ENCODE measurements at regions not wholly inside any gene's neighbourhood (a gene's known extent, or its start where the extent isn't known, plus 50 kb on each side); places are given as distances from the start of the nearest gene placed in this dataset.

DNA sequence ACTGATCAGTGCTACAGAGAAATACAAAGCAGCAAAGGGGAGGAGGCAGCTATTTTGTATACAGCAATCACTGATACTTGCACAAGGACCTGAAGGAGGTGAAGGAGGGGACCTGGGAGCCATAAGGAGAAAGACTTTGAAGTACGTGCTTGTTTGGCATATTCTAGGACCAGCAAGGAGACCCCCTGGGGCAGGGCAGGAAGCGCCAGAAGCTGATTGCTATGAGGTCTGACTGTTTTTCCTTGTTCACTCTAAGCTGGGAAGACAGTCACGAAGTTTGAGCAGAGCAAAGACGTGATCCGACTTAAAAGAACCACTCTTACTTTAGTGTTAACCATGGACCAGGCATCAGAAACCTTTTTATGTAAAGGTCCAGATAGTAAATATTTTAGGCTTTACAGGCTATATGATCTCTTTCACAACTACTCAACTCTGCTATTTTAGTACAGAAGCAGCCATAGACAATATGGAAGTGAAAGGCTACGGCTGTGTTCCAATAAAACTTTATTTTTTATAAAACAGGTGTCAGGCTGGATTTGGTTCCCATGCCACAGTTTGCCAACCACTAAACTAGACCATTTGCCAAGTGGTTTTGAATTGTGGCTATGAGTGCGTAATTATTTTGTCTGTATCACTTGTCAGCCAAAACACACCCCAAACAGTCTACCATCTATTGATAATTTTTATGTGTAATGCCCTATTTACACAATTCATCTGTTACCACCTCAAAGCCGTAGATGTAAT is 217.9 kb downstream of the PRL start:
- Histone ChIP-seq H3K27ac (ENCODE audit: low read depth in 1 of 2, low read length in 2 of 2) (no peak overlapping the region), H3K9ac (ENCODE audit: low read depth in 1 of 2, low read length in 2 of 2) (no peak overlapping the region), H3K9me3 (ENCODE audit: control insufficient read depth in 4 of 4, low read length in 3 of 4) (no peaks in the 10 kb centered on the region), H3K4me3 (ENCODE audit: low read depth in 1 of 3, low read length in 3 of 3) (no peak overlapping the region), H3K27me3 (ENCODE audit: control insufficient read depth in 4 of 4, insufficient read depth in 4 of 4, low read length in 3 of 4) (no peaks in the 10 kb centered on the region), H3K4me1 (ENCODE audit: control insufficient read depth in 4 of 4, insufficient read depth in 4 of 4, low read length in 3 of 4) (peaks cover 0 to 10% (median 5%) of the 10 kb centered on the region in 4 donors), H3K36me3 (ENCODE audit: control insufficient read depth in 4 of 4, insufficient read depth in 3 of 4, low read depth in 1 of 4, low read length in 3 of 4) (no peaks in the 10 kb centered on the region)
- TF ChIP-seq, protein P1, sequence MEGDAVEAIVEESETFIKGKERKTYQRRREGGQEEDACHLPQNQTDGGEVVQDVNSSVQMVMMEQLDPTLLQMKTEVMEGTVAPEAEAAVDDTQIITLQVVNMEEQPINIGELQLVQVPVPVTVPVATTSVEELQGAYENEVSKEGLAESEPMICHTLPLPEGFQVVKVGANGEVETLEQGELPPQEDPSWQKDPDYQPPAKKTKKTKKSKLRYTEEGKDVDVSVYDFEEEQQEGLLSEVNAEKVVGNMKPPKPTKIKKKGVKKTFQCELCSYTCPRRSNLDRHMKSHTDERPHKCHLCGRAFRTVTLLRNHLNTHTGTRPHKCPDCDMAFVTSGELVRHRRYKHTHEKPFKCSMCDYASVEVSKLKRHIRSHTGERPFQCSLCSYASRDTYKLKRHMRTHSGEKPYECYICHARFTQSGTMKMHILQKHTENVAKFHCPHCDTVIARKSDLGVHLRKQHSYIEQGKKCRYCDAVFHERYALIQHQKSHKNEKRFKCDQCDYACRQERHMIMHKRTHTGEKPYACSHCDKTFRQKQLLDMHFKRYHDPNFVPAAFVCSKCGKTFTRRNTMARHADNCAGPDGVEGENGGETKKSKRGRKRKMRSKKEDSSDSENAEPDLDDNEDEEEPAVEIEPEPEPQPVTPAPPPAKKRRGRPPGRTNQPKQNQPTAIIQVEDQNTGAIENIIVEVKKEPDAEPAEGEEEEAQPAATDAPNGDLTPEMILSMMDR (IDR thresholded peaks at IDR 0.05; ENCODE audit: low read depth, low read length, missing input control): no peak
- TF ChIP-seq RAD21 (IDR thresholded peaks at IDR 0.05): no peak
- no peak for TF ChIP-seq JUND (IDR thresholded peaks at IDR 0.05)
- TF ChIP-seq FOXA1 (IDR thresholded peaks at IDR 0.05): no peak
- no peak for TF ChIP-seq NR2F2 (IDR thresholded peaks at IDR 0.05)
- TF ChIP-seq, protein P2, sequence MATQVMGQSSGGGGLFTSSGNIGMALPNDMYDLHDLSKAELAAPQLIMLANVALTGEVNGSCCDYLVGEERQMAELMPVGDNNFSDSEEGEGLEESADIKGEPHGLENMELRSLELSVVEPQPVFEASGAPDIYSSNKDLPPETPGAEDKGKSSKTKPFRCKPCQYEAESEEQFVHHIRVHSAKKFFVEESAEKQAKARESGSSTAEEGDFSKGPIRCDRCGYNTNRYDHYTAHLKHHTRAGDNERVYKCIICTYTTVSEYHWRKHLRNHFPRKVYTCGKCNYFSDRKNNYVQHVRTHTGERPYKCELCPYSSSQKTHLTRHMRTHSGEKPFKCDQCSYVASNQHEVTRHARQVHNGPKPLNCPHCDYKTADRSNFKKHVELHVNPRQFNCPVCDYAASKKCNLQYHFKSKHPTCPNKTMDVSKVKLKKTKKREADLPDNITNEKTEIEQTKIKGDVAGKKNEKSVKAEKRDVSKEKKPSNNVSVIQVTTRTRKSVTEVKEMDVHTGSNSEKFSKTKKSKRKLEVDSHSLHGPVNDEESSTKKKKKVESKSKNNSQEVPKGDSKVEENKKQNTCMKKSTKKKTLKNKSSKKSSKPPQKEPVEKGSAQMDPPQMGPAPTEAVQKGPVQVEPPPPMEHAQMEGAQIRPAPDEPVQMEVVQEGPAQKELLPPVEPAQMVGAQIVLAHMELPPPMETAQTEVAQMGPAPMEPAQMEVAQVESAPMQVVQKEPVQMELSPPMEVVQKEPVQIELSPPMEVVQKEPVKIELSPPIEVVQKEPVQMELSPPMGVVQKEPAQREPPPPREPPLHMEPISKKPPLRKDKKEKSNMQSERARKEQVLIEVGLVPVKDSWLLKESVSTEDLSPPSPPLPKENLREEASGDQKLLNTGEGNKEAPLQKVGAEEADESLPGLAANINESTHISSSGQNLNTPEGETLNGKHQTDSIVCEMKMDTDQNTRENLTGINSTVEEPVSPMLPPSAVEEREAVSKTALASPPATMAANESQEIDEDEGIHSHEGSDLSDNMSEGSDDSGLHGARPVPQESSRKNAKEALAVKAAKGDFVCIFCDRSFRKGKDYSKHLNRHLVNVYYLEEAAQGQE (IDR thresholded peaks at IDR 0.05): no peak
- TF ChIP-seq HNF4A (conservative IDR thresholded peaks at IDR 0.05): no peak
- TF ChIP-seq EGR1 (IDR thresholded peaks at IDR 0.05; ENCODE audit: low read depth in 2 of 2): no peak
- no peak for TF ChIP-seq FOXA2 (IDR thresholded peaks at IDR 0.05)
- TF ChIP-seq, protein P3, sequence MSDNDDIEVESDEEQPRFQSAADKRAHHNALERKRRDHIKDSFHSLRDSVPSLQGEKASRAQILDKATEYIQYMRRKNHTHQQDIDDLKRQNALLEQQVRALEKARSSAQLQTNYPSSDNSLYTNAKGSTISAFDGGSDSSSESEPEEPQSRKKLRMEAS (IDR thresholded peaks at IDR 0.05): no peak
- no peak for TF ChIP-seq GABPA (IDR thresholded peaks at IDR 0.05 in 1 of 2, conservative IDR thresholded peaks at IDR 0.05 in 1 of 2)
- no peak for TF ChIP-seq RXRA (IDR thresholded peaks at IDR 0.05)
- no peak for DNase-seq (ENCODE audit: low spot score)
- WGBS: 93% methylated on average over 8 of the region's 8 CpGs

DNA sequence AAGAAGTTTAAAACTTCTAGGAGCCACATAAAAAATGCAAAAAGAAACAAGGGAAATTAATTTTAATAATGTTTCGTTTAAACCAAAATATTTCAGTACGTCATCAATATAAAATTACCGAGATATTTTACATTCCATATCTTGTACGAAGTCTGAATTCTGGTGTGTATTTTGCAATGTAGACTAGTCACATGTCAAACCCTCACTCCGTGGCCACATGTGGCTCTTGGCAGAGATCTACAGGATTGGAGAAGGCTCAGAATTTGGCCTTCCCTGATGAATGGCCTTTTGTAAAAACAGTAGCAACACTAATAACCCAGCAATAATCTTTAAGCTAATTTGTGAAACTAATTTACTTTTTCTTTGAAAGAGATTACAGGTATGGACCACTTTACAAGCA is 217.1 kb downstream of the PRL start:
- no peak for DNase-seq (ENCODE audit: low spot score)
- no peaks in the 10 kb centered on the region for H3K36me3 ChIP-seq (ENCODE audit: control insufficient read depth in 4 of 4, insufficient read depth in 3 of 4, low read depth in 1 of 4, low read length in 3 of 4)
- no peaks in the 10 kb centered on the region for H3K27me3 ChIP-seq (ENCODE audit: control insufficient read depth in 4 of 4, insufficient read depth in 4 of 4, low read length in 3 of 4)
- no peak overlapping the region for H3K9ac ChIP-seq (ENCODE audit: low read depth in 1 of 2, low read length in 2 of 2)
- peaks cover 0 to 10% (median 5%) of the 10 kb centered on the region in 4 donors for H3K4me1 ChIP-seq (ENCODE audit: control insufficient read depth in 4 of 4, insufficient read depth in 4 of 4, low read length in 3 of 4)
- H3K4me3 ChIP-seq (ENCODE audit: low read depth in 1 of 3, low read length in 3 of 3): no peak overlapping the region
- no peaks in the 10 kb centered on the region for H3K9me3 ChIP-seq (ENCODE audit: control insufficient read depth in 4 of 4, low read length in 3 of 4)
- 80% methylated on average over 5 of the region's 5 CpGs for WGBS
- H3K27ac ChIP-seq (ENCODE audit: low read depth in 1 of 2, low read length in 2 of 2): no peak overlapping the region
- TF ChIP-seq HNF4G (IDR thresholded peaks at IDR 0.05) (no peak), TAF1 (conservative IDR thresholded peaks at IDR 0.05) (no peak), EGR1 (IDR thresholded peaks at IDR 0.05; ENCODE audit: low read depth in 2 of 2) (no peak), GABPA (IDR thresholded peaks at IDR 0.05 in 1 of 2, conservative IDR thresholded peaks at IDR 0.05 in 1 of 2) (no peak), RXRA (IDR thresholded peaks at IDR 0.05) (no peak), YY1 (IDR thresholded peaks at IDR 0.05) (no peak), HNF4A (conservative IDR thresholded peaks at IDR 0.05) (no peak), JUND (IDR thresholded peaks at IDR 0.05) (no peak)
- TF ChIP-seq, protein P4, sequence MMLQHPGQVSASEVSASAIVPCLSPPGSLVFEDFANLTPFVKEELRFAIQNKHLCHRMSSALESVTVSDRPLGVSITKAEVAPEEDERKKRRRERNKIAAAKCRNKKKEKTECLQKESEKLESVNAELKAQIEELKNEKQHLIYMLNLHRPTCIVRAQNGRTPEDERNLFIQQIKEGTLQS (IDR thresholded peaks at IDR 0.05): no peak
- TF ChIP-seq, protein P3 (IDR thresholded peaks at IDR 0.05): no peak
- TF ChIP-seq, protein P5, sequence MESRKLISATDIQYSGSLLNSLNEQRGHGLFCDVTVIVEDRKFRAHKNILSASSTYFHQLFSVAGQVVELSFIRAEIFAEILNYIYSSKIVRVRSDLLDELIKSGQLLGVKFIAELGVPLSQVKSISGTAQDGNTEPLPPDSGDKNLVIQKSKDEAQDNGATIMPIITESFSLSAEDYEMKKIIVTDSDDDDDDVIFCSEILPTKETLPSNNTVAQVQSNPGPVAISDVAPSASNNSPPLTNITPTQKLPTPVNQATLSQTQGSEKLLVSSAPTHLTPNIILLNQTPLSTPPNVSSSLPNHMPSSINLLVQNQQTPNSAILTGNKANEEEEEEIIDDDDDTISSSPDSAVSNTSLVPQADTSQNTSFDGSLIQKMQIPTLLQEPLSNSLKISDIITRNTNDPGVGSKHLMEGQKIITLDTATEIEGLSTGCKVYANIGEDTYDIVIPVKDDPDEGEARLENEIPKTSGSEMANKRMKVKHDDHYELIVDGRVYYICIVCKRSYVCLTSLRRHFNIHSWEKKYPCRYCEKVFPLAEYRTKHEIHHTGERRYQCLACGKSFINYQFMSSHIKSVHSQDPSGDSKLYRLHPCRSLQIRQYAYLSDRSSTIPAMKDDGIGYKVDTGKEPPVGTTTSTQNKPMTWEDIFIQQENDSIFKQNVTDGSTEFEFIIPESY (IDR thresholded peaks at IDR 0.05): no peak
- TF ChIP-seq, protein P2 (IDR thresholded peaks at IDR 0.05): no peak
